Heart left ventricle (tissue), 13 donors: ENCODE measurements at regions not wholly inside any gene's neighbourhood (a gene's known extent, or its start where the extent isn't known, plus 50 kb on each side); places are given as distances from the start of the nearest gene placed in this dataset.

ENCODE experiments used
- POLR2A ChIP-seq, 2 donors: fragments of 450-650 bp; IDR thresholded peaks; one replicate each; pipeline ENCODE4 v1.6.1; 2017; ENCODE audit warnings: antibody characterized with exemption in 2 of 2, mild to moderate bottlenecking in 2 of 2, moderate library complexity in 2 of 2
- TF ChIP-seq, protein P1 (sequence below), 12 donors: fragments of 200-600 bp; sonication (generic) in 4 of 12; IDR thresholded peaks; one replicate each; pipeline versions ENCODE4 v1.5.0 to v1.8.0; 2018 to 2022; ENCODE audit warnings: antibody characterized with exemption in 12 of 12, mild to moderate bottlenecking in 5 of 12
- donor health status: ischemic (EF 13 %, LVEDD 7.1; RV severe dilation, severe dysfunction).
- donor health status: DM: no; HTN: yes; CAD: no.
- donor health status: DM: no; HTN: no; CAD: no.
- donor health status: ischemic (EF 25% LVEDD 6.9; RV normal size, moderate dysfunction).
- donor health status: ischemic (EF 25% LVEDD 5.7; RV mildly dilated, moderate dysfunction).
- donor health status: ischemic (EF 35%, LVEDD 5.7; RV mildly dilated, moderate dysfunction).
- donor health status: nonischemic (EF 11% LVEDD 7.7; RV severe dilation, severe dysfunction).
- donor health status: DM: yes; HTN: yes; CAD: no.
- donor health status: PGD.
- donor health status: ischemic (EF 29% LVEDD 5.4; RV normal size, mild dysfunction).
- donor health status: nonischemic (EF 23%, LVEDD 6.1; RV moderate dilation, normal function).

DNA sequence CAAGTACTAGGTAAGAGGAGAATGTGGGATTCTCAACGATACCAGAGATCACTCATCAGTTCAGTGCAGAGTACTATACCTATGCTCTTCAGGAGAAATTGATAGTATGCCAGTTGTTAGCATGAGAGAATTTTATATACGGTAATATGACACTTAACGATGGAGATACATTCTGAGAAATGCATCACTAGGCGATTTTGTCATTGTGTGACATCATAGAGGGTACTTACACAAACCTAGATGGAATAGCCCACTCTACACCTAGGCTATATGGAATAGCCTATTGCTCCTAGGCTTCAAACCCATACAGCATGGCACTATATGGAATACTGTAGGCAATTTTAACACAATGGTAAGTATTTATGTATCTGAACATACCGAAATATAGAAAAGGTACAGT is 140.2 kb downstream of the SLIT2 start:
- TF ChIP-seq, protein P1, sequence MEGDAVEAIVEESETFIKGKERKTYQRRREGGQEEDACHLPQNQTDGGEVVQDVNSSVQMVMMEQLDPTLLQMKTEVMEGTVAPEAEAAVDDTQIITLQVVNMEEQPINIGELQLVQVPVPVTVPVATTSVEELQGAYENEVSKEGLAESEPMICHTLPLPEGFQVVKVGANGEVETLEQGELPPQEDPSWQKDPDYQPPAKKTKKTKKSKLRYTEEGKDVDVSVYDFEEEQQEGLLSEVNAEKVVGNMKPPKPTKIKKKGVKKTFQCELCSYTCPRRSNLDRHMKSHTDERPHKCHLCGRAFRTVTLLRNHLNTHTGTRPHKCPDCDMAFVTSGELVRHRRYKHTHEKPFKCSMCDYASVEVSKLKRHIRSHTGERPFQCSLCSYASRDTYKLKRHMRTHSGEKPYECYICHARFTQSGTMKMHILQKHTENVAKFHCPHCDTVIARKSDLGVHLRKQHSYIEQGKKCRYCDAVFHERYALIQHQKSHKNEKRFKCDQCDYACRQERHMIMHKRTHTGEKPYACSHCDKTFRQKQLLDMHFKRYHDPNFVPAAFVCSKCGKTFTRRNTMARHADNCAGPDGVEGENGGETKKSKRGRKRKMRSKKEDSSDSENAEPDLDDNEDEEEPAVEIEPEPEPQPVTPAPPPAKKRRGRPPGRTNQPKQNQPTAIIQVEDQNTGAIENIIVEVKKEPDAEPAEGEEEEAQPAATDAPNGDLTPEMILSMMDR (IDR thresholded peaks at IDR 0.05), result no peak
- TF ChIP-seq POLR2A (IDR thresholded peaks at IDR 0.05), result no peak
